ENCODE measurements at regions not wholly inside any gene's neighbourhood (a gene's known extent, or its start where the extent isn't known, plus 50 kb on each side); places are given as distances from the start of the nearest gene placed in this dataset.

DNA sequence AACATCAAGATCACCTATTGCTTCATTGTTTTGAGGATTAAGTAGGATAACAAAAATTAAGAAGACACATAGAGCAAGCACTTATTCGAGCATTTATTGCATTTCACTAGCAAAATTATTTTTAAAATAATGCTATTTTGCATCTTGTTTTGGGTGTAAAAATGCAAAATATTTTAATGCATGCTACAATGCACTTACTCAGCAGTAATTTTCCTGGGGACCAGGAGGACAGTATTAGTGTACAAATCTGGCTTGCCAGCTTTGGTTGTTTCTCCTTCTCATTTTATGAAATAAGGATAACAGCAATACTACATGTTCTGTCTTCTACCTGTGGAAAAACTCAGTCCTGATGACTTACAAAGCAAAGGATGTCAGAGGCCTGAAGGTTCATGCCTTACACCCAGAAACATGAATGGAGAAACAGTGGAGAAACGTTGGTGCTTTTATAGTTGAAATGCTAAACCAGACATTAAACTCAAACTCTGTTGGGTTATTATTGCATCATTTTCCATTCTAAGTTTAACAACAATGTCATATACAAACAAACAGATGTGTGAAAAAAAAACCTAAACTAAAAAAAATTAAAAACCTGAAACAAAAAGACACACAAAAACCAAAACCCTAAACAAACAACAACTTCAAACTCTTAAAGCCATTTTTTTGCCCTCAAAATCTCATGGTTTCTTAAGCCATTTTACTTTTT lies 50.2 kb upstream of the ATXN1 start:
- no peak for TF ChIP-seq POLR2A (IDR thresholded peaks at IDR 0.05; ENCODE audit: low read length)
- TF ChIP-seq GATA1 (IDR thresholded peaks at IDR 0.05; ENCODE audit: low read depth, low read length): no peak

All from erythroblast (primary cell).